NCI-H82 treated with DMSO at 0.1 percent for 48 hours (cell line): ENCODE measurements at regions not wholly inside any gene's neighbourhood (a gene's known extent, or its start where the extent isn't known, plus 50 kb on each side); places are given as distances from the start of the nearest gene placed in this dataset.
"Not testable (repeated sequence)": the region's sequence is repeated elsewhere in the genome, so short reads cannot be mapped to it uniquely, and the experiment has no call there.

Experiments
- DNase-seq: peaks from one replicate; lab custom pipeline; 2025; ENCODE audit not compliant: unreplicated experiment; lab: John Stamatoyannopoulos, UW

- DNase-seq = no peak
Observed at GRCh38 chr10:30172091-30172490, 112.7 kb upstream of the JCAD start.

GRCh38 chr10:30171601-30172000, 112.2 kb upstream of the JCAD start:
- no peak for DNase-seq

GRCh38 chr10:30170814-30171213, 111.4 kb upstream of the JCAD start:
- no peak for DNase-seq

- DNase-seq = no peak
Observed at GRCh38 chr10:30170146-30170545, 110.8 kb upstream of the JCAD start.

GRCh38 chr10:30169342-30169741, 110.0 kb upstream of the JCAD start:
- no peak for DNase-seq

- no peak for DNase-seq
Observed at GRCh38 chr10:30166929-30167328, 107.5 kb upstream of the JCAD start.

GRCh38 chr10:30163410-30163809, 104.0 kb upstream of the JCAD start:
- DNase-seq = not testable (repeated sequence)

- not testable (repeated sequence) for DNase-seq
Observed at GRCh38 chr10:30162796-30163195, 103.4 kb upstream of the JCAD start.

- peak; percentile 51 for DNase-seq
Observed at GRCh38 chr10:30160271-30160982, 101.0 kb upstream of the JCAD start.

GRCh38 chr10:30159614-30160013, 100.2 kb upstream of the JCAD start:
- DNase-seq = not testable (repeated sequence)

- no peak for DNase-seq
Observed at GRCh38 chr10:30158325-30158960, 99.1 kb upstream of the JCAD start.

GRCh38 chr10:30155401-30155800, 96.0 kb upstream of the JCAD start:
- DNase-seq = no peak

- DNase-seq = no peak
Observed at GRCh38 chr10:30154561-30154960, 95.2 kb upstream of the JCAD start.

GRCh38 chr10:30154126-30154525, 94.7 kb upstream of the JCAD start:
- DNase-seq = no peak

GRCh38 chr10:30151581-30152389, 92.4 kb upstream of the JCAD start:
- DNase-seq = no peak

- DNase-seq = no peak
Observed at GRCh38 chr10:30141423-30141822, 82.0 kb upstream of the JCAD start.

- DNase-seq = no peak
Observed at GRCh38 chr10:30134171-30134945, 75.0 kb upstream of the JCAD start.

- DNase-seq = no peak
Observed at GRCh38 chr10:30133198-30133597, 73.8 kb upstream of the JCAD start.

GRCh38 chr10:30131369-30131768, 72.0 kb upstream of the JCAD start:
- not testable (repeated sequence) for DNase-seq

- DNase-seq = not testable (repeated sequence)
Observed at GRCh38 chr10:30129326-30129725, 69.9 kb upstream of the JCAD start.

- DNase-seq = no peak
Observed at GRCh38 chr10:30127120-30127541, 67.7 kb upstream of the JCAD start.
